ENCODE measurements at regions not wholly inside any gene's neighbourhood (a gene's known extent, or its start where the extent isn't known, plus 50 kb on each side); places are given as distances from the start of the nearest gene placed in this dataset.

GRCh38 chr14:101072945-101073597 lies 169.5 kb upstream of the RTL1 start:
- Histone ChIP-seq H3K9me3 (ENCODE audit: control insufficient read depth in 2 of 2, low read length in 2 of 2) (no peaks in the 10 kb centered on the region), H3K9ac (ENCODE audit: low read length in 2 of 2) (no peak overlapping the region), H3K4me3 (ENCODE audit: low read length in 2 of 2) (no peak overlapping the region), H3K4me1 (ENCODE audit: control insufficient read depth, insufficient read depth, low read length) (peaks cover 2% of the 10 kb centered on the region), H3K27ac (ENCODE audit: low read length) (no peak overlapping the region), H3K36me3 (ENCODE audit: control insufficient read depth in 2 of 2, insufficient read depth in 2 of 2, low read length in 2 of 2) (no peaks in the 10 kb centered on the region), H3K27me3 (ENCODE audit: control insufficient read depth in 1 of 2, insufficient read depth in 2 of 2, low read length in 2 of 2) (peaks cover 16 to 19% of the 10 kb centered on the region in 2 donors)

GRCh38 chr14:101073598-101073965 lies 170.1 kb upstream of the RTL1 start:
- Histone ChIP-seq H3K27ac (ENCODE audit: low read length) (no peak overlapping the region), H3K9me3 (ENCODE audit: control insufficient read depth in 2 of 2, low read length in 2 of 2) (no peaks in the 10 kb centered on the region), H3K4me1 (ENCODE audit: control insufficient read depth, insufficient read depth, low read length) (peaks cover 2% of the 10 kb centered on the region), H3K4me3 (ENCODE audit: low read length in 2 of 2) (no peak overlapping the region), H3K36me3 (ENCODE audit: control insufficient read depth in 2 of 2, insufficient read depth in 2 of 2, low read length in 2 of 2) (no peaks in the 10 kb centered on the region), H3K27me3 (ENCODE audit: control insufficient read depth in 1 of 2, insufficient read depth in 2 of 2, low read length in 2 of 2) (peaks cover 20 to 24% of the 10 kb centered on the region in 2 donors), H3K9ac (ENCODE audit: low read length in 2 of 2) (no peak overlapping the region)

GRCh38 chr14:101074196-101075024 lies 170.9 kb upstream of the RTL1 start:
- Histone ChIP-seq H3K36me3 (ENCODE audit: control insufficient read depth in 2 of 2, insufficient read depth in 2 of 2, low read length in 2 of 2) (no peaks in the 10 kb centered on the region), H3K9ac (ENCODE audit: low read length in 2 of 2) (no peak overlapping the region), H3K27ac (ENCODE audit: low read length) (no peak overlapping the region), H3K4me3 (ENCODE audit: low read length in 2 of 2) (no peak overlapping the region), H3K27me3 (ENCODE audit: control insufficient read depth in 1 of 2, insufficient read depth in 2 of 2, low read length in 2 of 2) (peaks cover 24 to 28% of the 10 kb centered on the region in 2 donors), H3K9me3 (ENCODE audit: control insufficient read depth in 2 of 2, low read length in 2 of 2) (no peaks in the 10 kb centered on the region), H3K4me1 (ENCODE audit: control insufficient read depth, insufficient read depth, low read length) (peaks cover 2% of the 10 kb centered on the region)

GRCh38 chr14:101075025-101075800 lies 171.7 kb upstream of the RTL1 start:
- H3K4me3 ChIP-seq (ENCODE audit: low read length in 2 of 2): no peak overlapping the region
- H3K9me3 ChIP-seq (ENCODE audit: control insufficient read depth in 2 of 2, low read length in 2 of 2): no peaks in the 10 kb centered on the region
- no peak overlapping the region for H3K27ac ChIP-seq (ENCODE audit: low read length)
- H3K27me3 ChIP-seq (ENCODE audit: control insufficient read depth in 1 of 2, insufficient read depth in 2 of 2, low read length in 2 of 2): peaks cover 24 to 28% of the 10 kb centered on the region in 2 donors
- no peak overlapping the region for H3K9ac ChIP-seq (ENCODE audit: low read length in 2 of 2)
- H3K36me3 ChIP-seq (ENCODE audit: control insufficient read depth in 2 of 2, insufficient read depth in 2 of 2, low read length in 2 of 2): no peaks in the 10 kb centered on the region
- peaks cover 2% of the 10 kb centered on the region for H3K4me1 ChIP-seq (ENCODE audit: control insufficient read depth, insufficient read depth, low read length)

GRCh38 chr14:101075801-101076413 lies 172.4 kb upstream of the RTL1 start:
- H3K27me3 ChIP-seq (ENCODE audit: control insufficient read depth in 1 of 2, insufficient read depth in 2 of 2, low read length in 2 of 2): peaks cover 24 to 28% of the 10 kb centered on the region in 2 donors
- no peaks in the 10 kb centered on the region for H3K9me3 ChIP-seq (ENCODE audit: control insufficient read depth in 2 of 2, low read length in 2 of 2)
- H3K36me3 ChIP-seq (ENCODE audit: control insufficient read depth in 2 of 2, insufficient read depth in 2 of 2, low read length in 2 of 2): no peaks in the 10 kb centered on the region
- no peak overlapping the region for H3K9ac ChIP-seq (ENCODE audit: low read length in 2 of 2)
- H3K27ac ChIP-seq (ENCODE audit: low read length): no peak overlapping the region
- peaks cover 2% of the 10 kb centered on the region for H3K4me1 ChIP-seq (ENCODE audit: control insufficient read depth, insufficient read depth, low read length)
- no peak overlapping the region for H3K4me3 ChIP-seq (ENCODE audit: low read length in 2 of 2)

- Histone ChIP-seq H3K4me3 (ENCODE audit: low read length in 2 of 2) (no peak overlapping the region), H3K9me3 (ENCODE audit: control insufficient read depth in 2 of 2, low read length in 2 of 2) (no peaks in the 10 kb centered on the region), H3K27me3 (ENCODE audit: control insufficient read depth in 1 of 2, insufficient read depth in 2 of 2, low read length in 2 of 2) (peaks cover 24 to 25% of the 10 kb centered on the region in 2 donors), H3K9ac (ENCODE audit: low read length in 2 of 2) (no peak overlapping the region), H3K36me3 (ENCODE audit: control insufficient read depth in 2 of 2, insufficient read depth in 2 of 2, low read length in 2 of 2) (no peaks in the 10 kb centered on the region), H3K27ac (ENCODE audit: low read length) (no peak overlapping the region), H3K4me1 (ENCODE audit: control insufficient read depth, insufficient read depth, low read length) (peaks cover 2% of the 10 kb centered on the region)
Measured at GRCh38 chr14:101076451-101077198, 173.1 kb upstream of the RTL1 start.

- no peak overlapping the region for H3K9ac ChIP-seq (ENCODE audit: low read length in 2 of 2)
- H3K27ac ChIP-seq (ENCODE audit: low read length): no peak overlapping the region
- H3K36me3 ChIP-seq (ENCODE audit: control insufficient read depth in 2 of 2, insufficient read depth in 2 of 2, low read length in 2 of 2): no peaks in the 10 kb centered on the region
- no peak overlapping the region for H3K4me3 ChIP-seq (ENCODE audit: low read length in 2 of 2)
- H3K27me3 ChIP-seq (ENCODE audit: control insufficient read depth in 1 of 2, insufficient read depth in 2 of 2, low read length in 2 of 2): peaks cover 24 to 25% of the 10 kb centered on the region in 2 donors
- no peaks in the 10 kb centered on the region for H3K9me3 ChIP-seq (ENCODE audit: control insufficient read depth in 2 of 2, low read length in 2 of 2)
- H3K4me1 ChIP-seq (ENCODE audit: control insufficient read depth, insufficient read depth, low read length): peaks cover 2% of the 10 kb centered on the region
Measured at GRCh38 chr14:101077481-101078074, 174.1 kb upstream of the RTL1 start.

GRCh38 chr14:101078170-101078891 lies 174.8 kb upstream of the RTL1 start:
- Histone ChIP-seq H3K4me1 (ENCODE audit: control insufficient read depth, insufficient read depth, low read length) (peaks cover 2% of the 10 kb centered on the region), H3K27me3 (ENCODE audit: control insufficient read depth in 1 of 2, insufficient read depth in 2 of 2, low read length in 2 of 2) (peaks cover 25 to 30% of the 10 kb centered on the region in 2 donors), H3K9ac (ENCODE audit: low read length in 2 of 2) (no peak overlapping the region)

GRCh38 chr14:101078892-101079221 lies 175.3 kb upstream of the RTL1 start:
- Histone ChIP-seq H3K27me3 (ENCODE audit: control insufficient read depth in 1 of 2, insufficient read depth in 2 of 2, low read length in 2 of 2) (peaks cover 25 to 31% of the 10 kb centered on the region in 2 donors), H3K27ac (ENCODE audit: low read length) (no peak overlapping the region)

More at GRCh38 chr14:101078170-101078891, 174.8 kb upstream of the RTL1 start:
- H3K9me3 ChIP-seq (ENCODE audit: control insufficient read depth in 2 of 2, low read length in 2 of 2): peaks cover 3 to 4% of the 10 kb centered on the region in 2 donors
- no peaks in the 10 kb centered on the region for H3K36me3 ChIP-seq (ENCODE audit: control insufficient read depth in 2 of 2, insufficient read depth in 2 of 2, low read length in 2 of 2)
- no peak overlapping the region for H3K27ac ChIP-seq (ENCODE audit: low read length)
- no peak overlapping the region for H3K4me3 ChIP-seq (ENCODE audit: low read length in 2 of 2)

More at GRCh38 chr14:101078892-101079221, 175.3 kb upstream of the RTL1 start:
- H3K4me1 ChIP-seq (ENCODE audit: control insufficient read depth, insufficient read depth, low read length): peaks cover 2% of the 10 kb centered on the region
- H3K9ac ChIP-seq (ENCODE audit: low read length in 2 of 2): no peak overlapping the region
- H3K36me3 ChIP-seq (ENCODE audit: control insufficient read depth in 2 of 2, insufficient read depth in 2 of 2, low read length in 2 of 2): no peaks in the 10 kb centered on the region
- H3K4me3 ChIP-seq (ENCODE audit: low read length in 2 of 2): no peak overlapping the region
- peaks cover 3 to 9% of the 10 kb centered on the region in 2 donors for H3K9me3 ChIP-seq (ENCODE audit: control insufficient read depth in 2 of 2, low read length in 2 of 2)

All from stomach smooth muscle (tissue), 2 donors.